ENCODE measurements at regions not wholly inside any gene's neighbourhood (a gene's known extent, or its start where the extent isn't known, plus 50 kb on each side); places are given as distances from the start of the nearest gene placed in this dataset.

DNA sequence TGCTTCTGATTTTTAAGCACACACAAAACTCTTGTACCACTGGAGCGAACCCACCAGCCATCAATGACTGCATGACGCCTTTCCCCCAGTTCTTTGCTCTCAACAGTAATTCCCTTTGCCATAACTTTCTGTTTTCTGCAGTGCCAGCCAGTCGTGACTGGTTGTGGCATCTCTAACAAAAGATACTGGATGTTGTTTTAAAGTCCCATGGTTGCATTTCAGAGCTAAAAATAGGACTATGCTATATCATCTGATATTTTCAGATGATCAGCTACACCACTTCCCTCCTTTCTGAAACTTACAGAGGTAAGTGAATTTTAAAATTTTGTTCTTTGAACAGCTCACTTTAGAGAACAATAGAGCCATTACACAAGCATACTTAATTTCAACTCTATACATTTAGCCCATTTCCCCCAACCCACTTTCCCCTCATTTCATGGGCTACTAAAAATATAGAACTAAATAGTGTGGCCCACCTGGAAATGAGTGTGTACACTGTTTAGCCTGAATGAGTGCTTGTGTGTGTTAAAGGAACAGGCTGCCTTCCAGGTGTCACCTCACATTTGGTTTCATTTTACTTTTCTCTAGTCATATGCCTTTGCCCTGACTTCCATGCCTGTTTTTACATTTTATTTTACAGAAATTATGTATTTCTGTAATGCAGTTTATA is 136.9 kb upstream of the ZC3H12C start:
- Histone ChIP-seq H3K4me1 (no peaks in the 10 kb centered on the region), H3K4me3 (no peak overlapping the region), H3K9me3 (no peaks in the 10 kb centered on the region), H3K36me3 (no peaks in the 10 kb centered on the region), H3K27me3 (ENCODE audit: low read depth) (no peaks in the 10 kb centered on the region), H3K27ac (no peak overlapping the region)
- intact Hi-C loops (cut with DNase I), result no loop called here
- TF ChIP-seq CTCF (IDR thresholded peaks at IDR 0.05), result no peak
- DNase-seq (no peak), ATAC-seq (no peak)

DNA sequence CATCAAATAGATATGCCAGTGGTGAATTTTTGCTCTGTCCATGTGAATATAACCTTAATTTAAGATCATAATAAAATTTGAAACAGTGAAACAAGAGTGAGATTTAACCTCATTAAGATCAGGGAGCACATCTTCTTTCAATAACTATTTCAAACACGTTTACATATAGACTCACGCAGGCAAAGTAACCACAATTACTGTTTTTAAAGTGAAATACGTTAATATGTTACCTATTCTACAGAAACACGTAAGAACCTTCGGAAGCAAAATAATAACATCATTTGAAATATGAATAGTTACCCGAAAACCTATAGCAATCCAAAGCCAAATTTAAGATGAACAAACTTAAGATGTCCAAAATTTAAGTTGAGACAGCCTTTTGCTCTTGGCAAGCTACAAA is 136.2 kb upstream of the ZC3H12C start:
- Histone ChIP-seq H3K4me1 (no peaks in the 10 kb centered on the region), H3K9me3 (no peaks in the 10 kb centered on the region), H3K36me3 (no peaks in the 10 kb centered on the region), H3K27me3 (ENCODE audit: low read depth) (no peaks in the 10 kb centered on the region), H3K4me3 (no peak overlapping the region), H3K27ac (no peak overlapping the region)
- no peak for TF ChIP-seq CTCF (IDR thresholded peaks at IDR 0.05)
- intact Hi-C loops (cut with DNase I), result no loop called here
- DNase-seq (no peak), ATAC-seq (no peak)

GRCh38 chr11:109957601-109958000 is 135.6 kb upstream of the ZC3H12C start:
- TF ChIP-seq CTCF (IDR thresholded peaks at IDR 0.05), result no peak
- Histone ChIP-seq H3K9me3 (no peaks in the 10 kb centered on the region), H3K36me3 (no peaks in the 10 kb centered on the region), H3K4me1 (no peaks in the 10 kb centered on the region), H3K4me3 (no peak overlapping the region), H3K27ac (no peak overlapping the region), H3K27me3 (ENCODE audit: low read depth) (no peaks in the 10 kb centered on the region)
- DNase-seq, result no peak
- no peak for ATAC-seq
- intact Hi-C loops (cut with DNase I), result no loop called here

GRCh38 chr11:109958131-109958820 is 134.9 kb upstream of the ZC3H12C start:
- Histone ChIP-seq H3K27ac (no peak overlapping the region), H3K4me1 (no peaks in the 10 kb centered on the region), H3K4me3 (no peak overlapping the region), H3K36me3 (no peaks in the 10 kb centered on the region), H3K9me3 (no peaks in the 10 kb centered on the region), H3K27me3 (ENCODE audit: low read depth) (no peaks in the 10 kb centered on the region)
- DNase-seq, result no peak
- intact Hi-C loops (cut with DNase I), result no loop called here
- no peak for ATAC-seq
- no peak for TF ChIP-seq CTCF (IDR thresholded peaks at IDR 0.05)

GRCh38 chr11:109958821-109959166 is 134.4 kb upstream of the ZC3H12C start:
- Histone ChIP-seq H3K27ac (no peak overlapping the region), H3K4me1 (no peaks in the 10 kb centered on the region), H3K4me3 (no peak overlapping the region), H3K9me3 (no peaks in the 10 kb centered on the region), H3K27me3 (ENCODE audit: low read depth) (no peaks in the 10 kb centered on the region), H3K36me3 (no peaks in the 10 kb centered on the region)
- intact Hi-C loops (cut with DNase I), result no loop called here
- no peak for ATAC-seq
- DNase-seq, result no peak
- TF ChIP-seq CTCF (IDR thresholded peaks at IDR 0.05), result no peak
